HepG2 (cell line): ENCODE measurements at regions not wholly inside any gene's neighbourhood (a gene's known extent, or its start where the extent isn't known, plus 50 kb on each side); places are given as distances from the start of the nearest gene placed in this dataset.

Experiments
- ATF7-NPFF ChIP-seq: sonication (generic); formaldehyde crosslinking; IDR thresholded peaks from 2 replicates; pipeline ENCODE4 v1.8.1; 2023; ENCODE audit warnings: mild to moderate bottlenecking, low read depth, missing genetic modification reagents, moderate library complexity
- CBX5 ChIP-seq: sonication (generic); formaldehyde crosslinking; IDR thresholded peaks from 2 replicates; pipeline ENCODE4 v1.4.0; 2020; ENCODE audit warnings: missing genetic modification reagents, borderline replicate concordance
- FOSL2 ChIP-seq: sonication (generic); formaldehyde crosslinking; IDR thresholded peaks from 2 replicates; pipeline ENCODE4 v1.4.0; 2020; ENCODE audit warnings: missing genetic modification reagents
- KLF16 ChIP-seq, 2 experiments: sonication (generic) in 1 of 2; formaldehyde crosslinking in 1 of 2; IDR thresholded peaks; 2 replicates each; pipeline versions ENCODE4 v1.6.1 to v1.8.0; 2016 to 2023; ENCODE audit warnings: missing genetic modification reagents in 2 of 2, missing compliant biosample characterization in 1 of 2
- KLF6 ChIP-seq: IDR thresholded peaks from 2 replicates; pipeline ENCODE4 v1.8.0; 2016; ENCODE audit warnings: missing biosample characterization, missing genetic modification reagents
- MIXL1 ChIP-seq: IDR thresholded peaks from 2 replicates; pipeline ENCODE4 v1.6.1; 2016
- MLLT10 ChIP-seq: sonication (generic); formaldehyde crosslinking; IDR thresholded peaks from 2 replicates; pipeline ENCODE4 v1.4.0; 2020; ENCODE audit warnings: missing genetic modification reagents
- RFX1 ChIP-seq: fragments of 450-650 bp; IDR thresholded peaks from 2 replicates; pipeline ENCODE4 v1.6.1; 2017
- SALL1 ChIP-seq: sonication (generic); formaldehyde crosslinking; IDR thresholded peaks from 2 replicates; pipeline ENCODE4 v1.8.0; 2022; ENCODE audit warnings: mild to moderate bottlenecking, missing genetic modification reagents
- SCMH1 ChIP-seq: sonication (generic); formaldehyde crosslinking; IDR thresholded peaks from 2 replicates; pipeline ENCODE4 v1.9.0; 2021; ENCODE audit warnings: missing genetic modification reagents, mild to moderate bottlenecking, borderline replicate concordance
- TCF7 ChIP-seq: sonication (generic); IDR thresholded peaks from 2 replicates; pipeline ENCODE4 v1.6.1; 2016; ENCODE audit warnings: antibody characterized with exemption, low read depth
- TEAD2 ChIP-seq: sonication (generic); formaldehyde crosslinking; IDR thresholded peaks from 2 replicates; pipeline ENCODE4 v1.9.0; 2021; ENCODE audit warnings: missing genetic modification reagents
- ZFP36 ChIP-seq: fragments of 150-350 bp; IDR thresholded peaks from 2 replicates; pipeline ENCODE4 v1.6.1; 2018; ENCODE audit warnings: borderline replicate concordance, low read length, low read depth; ENCODE audit not compliant: partially characterized antibody
- ZMYM4 ChIP-seq: sonication (generic); formaldehyde crosslinking; IDR thresholded peaks from 2 replicates; pipeline ENCODE4 v1.8.1; 2023; ENCODE audit warnings: mild to moderate bottlenecking, missing genetic modification reagents
- ZNF407 ChIP-seq: sonication (generic); formaldehyde crosslinking; IDR thresholded peaks from one replicate; pipeline ENCODE4 v1.5.1; 2020; ENCODE audit warnings: mild to moderate bottlenecking, missing genetic modification reagents; ENCODE audit errors: not compliant biosample characterization
- ZNF615 ChIP-seq: sonication (generic); formaldehyde crosslinking; IDR thresholded peaks from 2 replicates; pipeline ENCODE4 v1.5.0; 2020; ENCODE audit warnings: mild to moderate bottlenecking, missing genetic modification reagents, borderline replicate concordance
- ZNF772 ChIP-seq: sonication (generic); formaldehyde crosslinking; IDR thresholded peaks from 2 replicates; pipeline ENCODE4 v1.5.0; 2020; ENCODE audit warnings: mild to moderate bottlenecking, missing genetic modification reagents
- TF ChIP-seq, protein P1 (sequence below): sonication (generic); formaldehyde crosslinking; IDR thresholded peaks from 2 replicates; pipeline ENCODE4 v1.4.0; 2020; ENCODE audit warnings: mild to moderate bottlenecking, missing genetic modification reagents
- TF ChIP-seq, protein P2 (sequence below): sonication (generic); formaldehyde crosslinking; IDR thresholded peaks from 2 replicates; pipeline ENCODE4 v1.4.0; 2020; ENCODE audit warnings: missing genetic modification reagents, mild to moderate bottlenecking, borderline replicate concordance

GRCh38 chr7:67764289-67764688 is 767.7 kb downstream of the TYW1 start (continued):
- TF ChIP-seq KLF6 (no peak), ZMYM4 (CRISPR knock-in tag) (peak; percentile 30; the same call in 1 of the 2 replicates), TCF7 (peak; percentile 61), MLLT10 (CRISPR knock-in tag) (no peak), MIXL1 (CRISPR knock-in tag) (peak; percentile 84), FOSL2 (CRISPR knock-in tag) (peak; percentile 72), ZNF772 (CRISPR knock-in tag) (no peak), ZNF407 (CRISPR knock-in tag) (no peak), ATF7-NPFF (CRISPR knock-in tag) (no peak), RFX1 (no peak), SALL1 (peak; percentile 55; the same call in 1 of the 2 replicates), CBX5 (CRISPR knock-in tag) (no peak), ZFP36 (no peak), KLF16 (CRISPR knock-in tag; IDR thresholded peaks at IDR 0.05) (no peak), ZNF615 (CRISPR knock-in tag) (no peak), SCMH1 (no peak), TEAD2 (no peak)
- TF ChIP-seq, protein P1, sequence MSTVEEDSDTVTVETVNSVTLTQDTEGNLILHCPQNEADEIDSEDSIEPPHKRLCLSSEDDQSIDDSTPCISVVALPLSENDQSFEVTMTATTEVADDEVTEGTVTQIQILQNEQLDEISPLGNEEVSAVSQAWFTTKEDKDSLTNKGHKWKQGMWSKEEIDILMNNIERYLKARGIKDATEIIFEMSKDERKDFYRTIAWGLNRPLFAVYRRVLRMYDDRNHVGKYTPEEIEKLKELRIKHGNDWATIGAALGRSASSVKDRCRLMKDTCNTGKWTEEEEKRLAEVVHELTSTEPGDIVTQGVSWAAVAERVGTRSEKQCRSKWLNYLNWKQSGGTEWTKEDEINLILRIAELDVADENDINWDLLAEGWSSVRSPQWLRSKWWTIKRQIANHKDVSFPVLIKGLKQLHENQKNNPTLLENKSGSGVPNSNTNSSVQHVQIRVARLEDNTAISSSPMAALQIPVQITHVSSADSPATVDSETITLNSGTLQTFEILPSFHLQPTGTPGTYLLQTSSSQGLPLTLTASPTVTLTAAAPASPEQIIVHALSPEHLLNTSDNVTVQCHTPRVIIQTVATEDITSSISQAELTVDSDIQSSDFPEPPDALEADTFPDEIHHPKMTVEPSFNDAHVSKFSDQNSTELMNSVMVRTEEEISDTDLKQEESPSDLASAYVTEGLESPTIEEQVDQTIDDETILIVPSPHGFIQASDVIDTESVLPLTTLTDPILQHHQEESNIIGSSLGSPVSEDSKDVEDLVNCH (CRISPR knock-in tag) = no peak
- TF ChIP-seq, protein P2, sequence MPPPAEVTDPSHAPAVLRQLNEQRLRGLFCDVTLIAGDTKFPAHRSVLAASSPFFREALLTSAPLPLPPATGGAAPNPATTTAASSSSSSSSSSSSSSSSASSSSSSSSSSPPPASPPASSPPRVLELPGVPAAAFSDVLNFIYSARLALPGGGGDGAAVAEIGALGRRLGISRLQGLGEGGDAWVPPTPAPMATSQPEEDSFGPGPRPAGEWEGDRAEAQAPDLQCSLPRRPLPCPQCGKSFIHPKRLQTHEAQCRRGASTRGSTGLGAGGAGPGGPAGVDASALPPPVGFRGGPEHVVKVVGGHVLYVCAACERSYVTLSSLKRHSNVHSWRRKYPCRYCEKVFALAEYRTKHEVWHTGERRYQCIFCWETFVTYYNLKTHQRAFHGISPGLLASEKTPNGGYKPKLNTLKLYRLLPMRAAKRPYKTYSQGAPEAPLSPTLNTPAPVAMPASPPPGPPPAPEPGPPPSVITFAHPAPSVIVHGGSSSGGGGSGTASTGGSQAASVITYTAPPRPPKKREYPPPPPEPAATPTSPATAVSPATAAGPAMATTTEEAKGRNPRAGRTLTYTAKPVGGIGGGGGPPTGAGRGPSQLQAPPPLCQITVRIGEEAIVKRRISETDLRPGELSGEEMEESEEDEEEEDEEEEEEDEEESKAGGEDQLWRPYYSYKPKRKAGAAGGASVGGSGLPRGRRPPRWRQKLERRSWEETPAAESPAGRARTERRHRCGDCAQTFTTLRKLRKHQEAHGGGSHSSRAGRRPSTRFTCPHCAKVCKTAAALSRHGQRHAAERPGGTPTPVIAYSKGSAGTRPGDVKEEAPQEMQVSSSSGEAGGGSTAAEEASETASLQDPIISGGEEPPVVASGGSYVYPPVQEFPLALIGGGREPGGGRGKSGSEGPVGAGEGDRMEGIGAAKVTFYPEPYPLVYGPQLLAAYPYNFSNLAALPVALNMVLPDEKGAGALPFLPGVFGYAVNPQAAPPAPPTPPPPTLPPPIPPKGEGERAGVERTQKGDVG = no peak
